HG03103 (cell line): ENCODE measurements at regions not wholly inside any gene's neighbourhood (a gene's known extent, or its start where the extent isn't known, plus 50 kb on each side); places are given as distances from the start of the nearest gene placed in this dataset.

ENCODE experiments used
- ATAC-seq: cut with Tn5 transposase; IDR thresholded peaks from one replicate; pipeline ENCODE4 v1.9.1; 2021; ENCODE audit warnings: low read depth; ENCODE audit not compliant: unreplicated experiment

- no peak for ATAC-seq
These were observed 94.3 kb upstream of the ZC3H12C start for GRCh38 chr11:109998921-109999320.

- peak; percentile 97 for ATAC-seq
These were observed 93.1 kb upstream of the ZC3H12C start for GRCh38 chr11:110000031-110000502.

DNA sequence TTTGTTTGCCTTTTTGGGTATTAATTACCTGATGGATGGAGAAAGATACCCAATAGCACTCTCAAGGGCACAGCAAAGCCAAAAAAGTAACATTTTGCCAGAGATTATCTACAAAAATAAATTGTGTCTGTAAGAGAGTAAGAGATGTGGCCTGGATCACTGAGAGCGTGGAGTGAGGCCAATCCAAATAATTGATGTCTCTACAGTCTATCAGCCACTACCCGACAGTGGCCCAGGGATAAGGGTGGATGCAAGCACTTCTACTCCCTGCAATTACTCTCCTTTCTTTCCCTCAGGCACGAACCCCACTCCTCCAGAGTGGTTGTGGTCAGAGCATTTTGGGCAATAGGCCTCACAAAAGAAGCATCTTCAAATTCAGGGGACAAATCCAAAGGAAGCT, 92.3 kb upstream of the ZC3H12C start:
- ATAC-seq = no peak

GRCh38 chr11:110003426-110003825, 89.8 kb upstream of the ZC3H12C start:
- no peak for ATAC-seq

DNA sequence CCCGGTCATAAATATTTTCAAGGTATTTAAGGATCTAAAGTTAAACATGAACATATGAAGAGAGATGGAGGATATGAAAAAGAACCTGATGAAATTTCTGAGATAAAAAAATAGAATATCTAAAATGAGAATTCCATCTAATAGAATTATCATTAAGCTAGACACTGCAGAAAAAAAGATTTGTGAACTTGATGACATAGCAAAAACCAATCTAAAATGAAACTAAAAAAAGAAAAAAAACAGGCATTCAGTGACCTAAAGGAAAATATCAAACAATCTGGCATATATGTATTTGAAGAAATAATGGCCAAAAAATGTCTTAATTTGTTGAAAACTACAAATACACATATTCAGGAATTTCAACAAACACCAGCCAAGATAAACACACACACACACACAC, 81.6 kb upstream of the ZC3H12C start:
- ATAC-seq = no peak

DNA sequence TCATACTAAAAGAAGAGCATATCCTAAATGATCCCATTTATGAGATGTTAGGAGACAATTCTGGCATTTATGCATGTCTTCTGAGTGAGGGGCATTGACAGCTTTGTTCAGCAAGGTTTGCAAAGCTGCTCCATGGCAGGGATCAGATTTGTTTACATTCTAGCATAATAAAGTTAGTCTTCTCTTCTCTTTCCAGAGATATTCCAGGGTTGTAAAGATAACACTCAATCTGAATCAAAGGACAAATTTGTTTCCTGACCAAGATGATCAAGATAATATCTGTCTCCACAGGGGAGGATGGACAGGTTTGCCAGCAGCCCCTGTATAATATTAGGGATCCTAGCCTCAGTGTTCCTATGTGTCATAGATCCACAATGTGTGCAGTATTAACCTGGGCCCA, 77.5 kb upstream of the ZC3H12C start:
- no peak for ATAC-seq

DNA sequence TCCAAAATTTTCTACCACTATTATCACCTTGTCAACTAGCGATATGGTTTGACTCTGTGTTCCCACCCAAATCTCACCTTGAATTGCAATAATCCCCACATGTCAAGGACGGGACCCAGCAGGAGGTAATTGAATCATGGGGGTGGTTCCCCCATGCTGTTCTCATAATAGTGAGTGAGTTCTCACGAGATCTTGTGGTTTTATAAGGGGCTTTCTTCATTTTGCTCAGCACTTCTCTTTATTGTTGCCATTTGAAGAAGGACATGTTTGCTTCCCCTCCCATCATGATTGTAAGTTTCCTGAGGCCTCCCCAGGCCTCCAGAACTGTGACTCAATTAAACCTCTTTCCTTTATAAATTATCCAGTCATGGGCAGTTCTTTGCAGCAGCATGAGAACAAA, 73.5 kb upstream of the ZC3H12C start:
- ATAC-seq = no peak

DNA sequence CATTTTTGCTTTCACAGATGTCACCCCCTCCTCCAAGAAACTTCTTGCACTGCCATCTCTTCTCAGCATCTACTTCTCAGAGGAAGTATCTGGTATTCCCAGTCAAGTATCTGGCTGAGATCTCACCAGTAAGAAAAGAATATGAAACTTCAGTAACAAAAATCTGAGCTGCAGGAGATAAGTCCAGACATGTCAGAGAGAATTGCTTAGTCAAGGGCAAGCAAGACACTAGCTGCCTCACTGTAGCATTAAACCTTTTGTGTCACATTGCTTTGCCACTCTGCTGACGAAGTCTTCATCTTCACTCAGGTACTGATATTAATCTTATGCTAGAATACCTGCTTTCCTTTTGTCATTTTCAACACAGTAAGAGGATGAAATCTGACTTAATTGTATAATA, 70.6 kb upstream of the ZC3H12C start:
- ATAC-seq = no peak

- no peak for ATAC-seq
These were observed 69.5 kb upstream of the ZC3H12C start for GRCh38 chr11:110023711-110024110.

- peak; percentile 90 for ATAC-seq
These were observed 66.2 kb upstream of the ZC3H12C start for GRCh38 chr11:110026858-110027626.

DNA sequence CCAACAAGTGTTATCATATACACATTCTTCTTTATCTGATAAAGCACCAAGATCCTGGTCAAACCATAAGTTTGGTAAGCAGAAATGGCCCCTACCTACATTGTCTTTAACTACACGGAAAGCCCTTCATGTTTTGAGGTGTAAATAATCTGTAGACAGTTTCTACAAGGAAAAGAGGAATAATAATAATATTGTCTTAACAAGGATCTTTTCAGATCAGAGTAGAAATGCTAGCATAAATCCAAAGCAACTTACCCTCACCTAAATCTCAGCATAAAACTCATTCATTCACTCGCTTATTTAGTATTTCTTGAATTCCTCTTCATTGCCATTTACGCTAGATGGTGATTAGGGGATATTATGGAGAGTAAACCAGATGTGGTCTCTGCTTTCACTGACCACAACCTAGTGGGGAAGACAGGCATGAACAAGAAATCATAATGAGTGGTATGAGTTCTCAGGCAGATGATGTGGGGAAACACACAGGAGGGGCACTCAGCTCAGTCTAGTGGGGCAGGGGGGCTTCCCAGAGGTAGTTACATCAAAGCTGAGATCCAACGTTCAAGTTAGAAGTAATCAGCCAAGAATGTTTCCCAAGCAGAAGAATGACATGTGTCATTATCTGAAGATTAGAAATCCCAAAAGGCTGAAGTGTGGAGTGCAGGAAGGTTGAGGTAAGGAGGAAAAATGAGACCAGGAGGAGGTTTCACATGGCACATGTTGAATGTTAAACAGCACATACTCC, 65.4 kb upstream of the ZC3H12C start:
- ATAC-seq = no peak

- ATAC-seq = no peak
These were observed 64.3 kb upstream of the ZC3H12C start for GRCh38 chr11:110028921-110029320.

GRCh38 chr11:110029714-110030113, 63.5 kb upstream of the ZC3H12C start:
- no peak for ATAC-seq

GRCh38 chr11:110031171-110031570, 62.0 kb upstream of the ZC3H12C start:
- no peak for ATAC-seq

GRCh38 chr11:110032259-110032658, 60.9 kb upstream of the ZC3H12C start:
- ATAC-seq = no peak

GRCh38 chr11:110032957-110033570, 60.1 kb upstream of the ZC3H12C start:
- ATAC-seq = no peak

GRCh38 chr11:110034806-110035205, 58.4 kb upstream of the ZC3H12C start:
- no peak for ATAC-seq

- no peak for ATAC-seq
These were observed 57.8 kb upstream of the ZC3H12C start for GRCh38 chr11:110035357-110035756.

- no peak for ATAC-seq
These were observed 55.0 kb upstream of the ZC3H12C start for GRCh38 chr11:110038201-110038600.
